ENCODE measurements at regions not wholly inside any gene's neighbourhood (a gene's known extent, or its start where the extent isn't known, plus 50 kb on each side); places are given as distances from the start of the nearest gene placed in this dataset.
"Not testable (repeated sequence)": the region's sequence is repeated elsewhere in the genome, so short reads cannot be mapped to it uniquely, and the experiment has no call there.

- no peaks in the 10 kb centered on the region for H3K4me1 Mint-ChIP-seq
- no peak overlapping the region for H3K27ac Mint-ChIP-seq
- DNase-seq = no peak
- H3K4me3 Mint-ChIP-seq = no peak overlapping the region
- H3K36me3 Mint-ChIP-seq = no peaks in the 10 kb centered on the region
- peaks cover 18 to 69% (median 28%) of the 10 kb centered on the region in 5 donors for H3K27me3 Mint-ChIP-seq
- POLR2A ChIA-PET = no interaction called here
- H3K9me3 Mint-ChIP-seq = peaks cover 0 to 11% (median 0%) of the 10 kb centered on the region in 9 donors
- ATAC-seq = no peak
Measured at GRCh38 chr1:18568489-18568888, 62.2 kb upstream of the PAX7 start.

GRCh38 chr1:18569251-18569650, 61.4 kb upstream of the PAX7 start:
- Mint-ChIP-seq H3K4me1 (no peaks in the 10 kb centered on the region), H3K27ac (no peak overlapping the region), H3K27me3 (peaks cover 18 to 71% (median 31%) of the 10 kb centered on the region in 5 donors), H3K4me3 (no peak overlapping the region), H3K9me3 (peaks cover 0 to 11% (median 0%) of the 10 kb centered on the region in 9 donors), H3K36me3 (no peaks in the 10 kb centered on the region)
- POLR2A ChIA-PET = no interaction called here
- DNase-seq (no peak), ATAC-seq (no peak)

- DNase-seq (no peak), ATAC-seq (no peak)
- Mint-ChIP-seq H3K9me3 (peaks cover 0 to 11% (median 0%) of the 10 kb centered on the region in 9 donors), H3K4me1 (no peaks in the 10 kb centered on the region), H3K27me3 (peaks cover 18 to 70% (median 31%) of the 10 kb centered on the region in 5 donors), H3K36me3 (no peaks in the 10 kb centered on the region), H3K27ac (no peak overlapping the region), H3K4me3 (no peak overlapping the region)
- POLR2A ChIA-PET = no interaction called here
Measured at GRCh38 chr1:18569811-18570545, 60.7 kb upstream of the PAX7 start.

GRCh38 chr1:18571275-18571674, 59.4 kb upstream of the PAX7 start:
- Mint-ChIP-seq H3K9me3 (peaks cover 0 to 11% (median 0%) of the 10 kb centered on the region in 9 donors), H3K4me1 (no peaks in the 10 kb centered on the region), H3K27me3 (peaks cover 15 to 57% (median 23%) of the 10 kb centered on the region in 5 donors), H3K27ac (no peak overlapping the region), H3K4me3 (no peak overlapping the region), H3K36me3 (no peaks in the 10 kb centered on the region)
- DNase-seq (no peak), ATAC-seq (no peak)
- POLR2A ChIA-PET = no interaction called here

DNA sequence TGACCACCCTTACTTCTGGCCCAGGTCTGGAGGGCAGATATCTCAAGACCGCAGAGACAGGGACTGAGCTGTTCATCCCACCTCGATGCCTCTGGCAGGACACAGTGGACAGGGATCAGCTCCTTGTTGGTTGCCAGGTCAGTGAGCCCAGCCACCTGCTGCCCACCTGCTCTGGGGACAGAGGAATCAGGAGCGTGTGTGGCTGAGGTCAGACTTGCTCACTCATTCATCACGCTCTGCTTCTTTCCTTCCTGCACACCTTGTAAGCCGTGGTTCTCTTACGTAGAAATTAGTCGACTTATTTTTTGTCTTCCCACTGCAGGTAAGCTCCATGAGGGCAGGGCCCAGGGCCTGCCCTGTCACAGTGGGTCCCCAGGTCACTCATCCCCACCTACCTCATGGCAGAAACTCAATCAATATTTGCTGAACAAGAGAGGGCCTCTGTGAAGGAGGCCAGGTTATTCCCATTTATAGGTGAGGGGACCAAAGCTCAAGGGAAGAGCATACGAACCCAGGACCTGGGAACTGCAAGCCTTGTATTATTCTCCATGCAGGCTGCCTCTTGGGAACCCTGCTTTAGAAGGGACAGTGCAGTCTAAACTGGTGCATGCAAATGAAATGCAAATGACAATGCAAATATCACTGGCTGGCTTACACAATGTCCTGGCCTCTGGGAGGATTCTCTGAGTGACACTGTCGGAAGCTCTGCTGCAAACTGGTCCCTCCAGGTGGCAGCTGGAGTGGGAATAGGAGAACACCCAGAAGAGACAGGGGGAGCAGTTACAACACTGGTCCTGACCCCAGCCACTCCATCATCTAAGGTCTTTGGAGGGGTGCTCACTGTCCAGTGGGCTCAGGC, 58.4 kb upstream of the PAX7 start:
- Mint-ChIP-seq H3K4me1 (no peaks in the 10 kb centered on the region), H3K36me3 (no peaks in the 10 kb centered on the region)
- POLR2A ChIA-PET = no interaction called here

GRCh38 chr1:18573170-18573569, 57.5 kb upstream of the PAX7 start:
- H3K36me3 Mint-ChIP-seq = no peaks in the 10 kb centered on the region
- no peak overlapping the region for H3K4me3 Mint-ChIP-seq
- H3K27ac Mint-ChIP-seq = no peak overlapping the region
- POLR2A ChIA-PET = no interaction called here
- no peak for DNase-seq
- peaks cover 11 to 42% (median 23%) of the 10 kb centered on the region in 5 donors for H3K27me3 Mint-ChIP-seq
- no peaks in the 10 kb centered on the region for H3K4me1 Mint-ChIP-seq
- no peak for ATAC-seq
- peaks cover 0 to 4% (median 0%) of the 10 kb centered on the region in 9 donors for H3K9me3 Mint-ChIP-seq

More for the DNA sequence above, 58.4 kb upstream of the PAX7 start:
- H3K27me3 Mint-ChIP-seq = peaks cover 11 to 49% (median 23%) of the 10 kb centered on the region in 5 donors
- no peak overlapping the region for H3K4me3 Mint-ChIP-seq
- peaks cover 0 to 11% (median 0%) of the 10 kb centered on the region in 9 donors for H3K9me3 Mint-ChIP-seq
- DNase-seq (no peak), ATAC-seq (no peak)
- no peak overlapping the region for H3K27ac Mint-ChIP-seq

- Mint-ChIP-seq H3K9me3 (no peaks in the 10 kb centered on the region), H3K4me1 (no peaks in the 10 kb centered on the region), H3K27ac (no peak overlapping the region), H3K4me3 (no peak overlapping the region), H3K36me3 (no peaks in the 10 kb centered on the region), H3K27me3 (peaks cover 11 to 26% (median 19%) of the 10 kb centered on the region in 5 donors)
- DNase-seq = no peak
- POLR2A ChIA-PET = no interaction called here
- ATAC-seq = no peak
Measured at GRCh38 chr1:18574754-18575153, 55.9 kb upstream of the PAX7 start.

GRCh38 chr1:18575620-18576019, 55.0 kb upstream of the PAX7 start:
- POLR2A ChIA-PET = no interaction called here
- Mint-ChIP-seq H3K4me1 (no peaks in the 10 kb centered on the region), H3K9me3 (no peaks in the 10 kb centered on the region), H3K4me3 (no peak overlapping the region), H3K27me3 (peaks cover 7 to 26% (median 13%) of the 10 kb centered on the region in 5 donors), H3K27ac (no peak overlapping the region), H3K36me3 (no peaks in the 10 kb centered on the region)
- DNase-seq (peak in 7 of 10 donors; percentile 26 to 71 (median 35)), ATAC-seq (no peak)

GRCh38 chr1:18578271-18578670, 52.4 kb upstream of the PAX7 start:
- H3K9me3 Mint-ChIP-seq = no peaks in the 10 kb centered on the region
- H3K27me3 Mint-ChIP-seq = peaks cover 5 to 34% (median 15%) of the 10 kb centered on the region in 5 donors
- ATAC-seq (no peak), DNase-seq (no peak)
- no peak overlapping the region for H3K4me3 Mint-ChIP-seq
- H3K4me1 Mint-ChIP-seq = peaks cover 0 to 1% (median 0%) of the 10 kb centered on the region in 4 donors
- no peak overlapping the region for H3K27ac Mint-ChIP-seq
- no peaks in the 10 kb centered on the region for H3K36me3 Mint-ChIP-seq
- POLR2A ChIA-PET = no interaction called here

DNA sequence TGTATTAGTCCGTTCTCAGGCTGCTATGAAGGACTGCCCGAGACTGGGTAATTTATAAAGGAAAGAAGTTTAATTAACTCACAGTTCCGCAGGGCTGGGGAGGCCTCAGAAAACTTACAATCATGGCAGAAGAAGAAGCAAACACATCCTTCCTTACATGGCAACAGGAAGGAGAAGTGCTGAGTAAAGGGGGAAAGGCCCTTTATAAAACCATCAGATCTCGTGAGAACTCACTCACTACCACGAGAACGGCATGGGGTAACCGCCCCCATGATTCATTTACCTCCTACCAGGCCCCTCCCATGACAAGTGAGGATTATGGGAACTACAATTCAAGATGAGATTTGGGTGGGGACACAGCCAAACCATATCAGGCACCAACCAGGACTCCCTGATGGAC, 51.4 kb upstream of the PAX7 start:
- H3K36me3 Mint-ChIP-seq, H3K9me3 Mint-ChIP-seq, DNase-seq, H3K4me3 Mint-ChIP-seq, ATAC-seq, H3K4me1 Mint-ChIP-seq, POLR2A ChIA-PET: not testable (repeated sequence)
- H3K27ac Mint-ChIP-seq = peak overlapping the region in 1 of 10 donors; percentile 65
- peaks cover 3 to 32% (median 17%) of the 10 kb centered on the region in 5 donors for H3K27me3 Mint-ChIP-seq

GRCh38 chr1:18580047-18580446, 50.6 kb upstream of the PAX7 start:
- H3K27ac Mint-ChIP-seq = no peak overlapping the region
- no peak for ATAC-seq
- H3K4me1 Mint-ChIP-seq = peaks cover 0 to 1% (median 0%) of the 10 kb centered on the region in 4 donors
- H3K27me3 Mint-ChIP-seq = peaks cover 3 to 37% (median 22%) of the 10 kb centered on the region in 5 donors
- no peak overlapping the region for H3K4me3 Mint-ChIP-seq
- no peaks in the 10 kb centered on the region for H3K36me3 Mint-ChIP-seq
- POLR2A ChIA-PET = no interaction called here
- no peaks in the 10 kb centered on the region for H3K9me3 Mint-ChIP-seq
- DNase-seq = no peak

DNA sequence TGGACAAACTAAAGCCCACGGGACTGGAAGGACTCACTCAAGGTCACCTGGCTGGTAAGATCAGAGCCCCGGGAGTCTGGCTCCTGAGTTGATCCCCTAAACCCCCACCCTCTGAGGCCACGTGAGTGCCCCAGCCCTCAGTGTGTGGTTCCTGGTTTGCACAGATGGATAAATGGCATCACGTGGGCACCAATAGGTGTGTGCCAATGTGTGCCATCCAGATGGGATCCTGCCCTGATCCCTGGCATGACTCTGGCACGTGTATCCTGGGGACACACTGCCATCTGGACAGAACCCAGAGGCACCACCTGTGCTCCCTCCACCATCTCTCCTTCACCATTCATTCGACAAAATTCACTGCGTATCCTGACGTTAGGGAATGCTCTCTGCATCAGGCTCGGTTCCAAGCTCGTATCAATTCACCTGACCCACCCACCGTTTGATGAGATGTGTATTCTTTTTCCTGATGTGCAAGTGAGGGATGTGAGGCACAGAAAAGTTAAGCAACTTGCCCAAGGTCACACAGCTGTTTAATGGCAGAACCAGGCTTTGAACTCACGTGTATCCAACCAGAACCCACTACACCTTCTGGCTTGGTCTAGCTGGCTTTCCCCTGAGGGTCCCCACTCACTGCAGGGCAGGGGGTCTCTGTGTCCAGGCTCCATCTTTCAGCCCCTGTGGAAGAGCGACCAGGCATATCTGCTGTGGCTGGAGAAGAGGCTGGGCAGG, 49.8 kb upstream of the PAX7 start:
- Mint-ChIP-seq H3K27ac (peak overlapping the region in 1 of 10 donors; percentile 67), H3K27me3 (peaks cover 4 to 45% (median 25%) of the 10 kb centered on the region in 5 donors), H3K4me3 (no peak overlapping the region), H3K36me3 (no peaks in the 10 kb centered on the region), H3K4me1 (peaks cover 0 to 1% (median 0%) of the 10 kb centered on the region in 4 donors), H3K9me3 (no peaks in the 10 kb centered on the region)
- DNase-seq = no peak
- POLR2A ChIA-PET = no interaction called here
- ATAC-seq = no peak

All from naive thymus-derived CD8-positive, alpha-beta T cell (primary cell).